ENCODE measurements at regions not wholly inside any gene's neighbourhood (a gene's known extent, or its start where the extent isn't known, plus 50 kb on each side); places are given as distances from the start of the nearest gene placed in this dataset.
"Not testable (repeated sequence)": the region's sequence is repeated elsewhere in the genome, so short reads cannot be mapped to it uniquely, and the experiment has no call there.

GRCh38 chr5:3119435-3119834, 368.0 kb upstream of the IRX2 start:
- intact Hi-C loops (cut with DNase I), result no loop called here
- ATAC-seq (no peak), DNase-seq (ENCODE audit: missing footprints) (no peak)

- intact Hi-C loops (cut with DNase I), result no loop called here
- DNase-seq (ENCODE audit: missing footprints) (no peak), ATAC-seq (no peak)
These were observed 366.9 kb upstream of the IRX2 start for GRCh38 chr5:3118340-3118739.

- intact Hi-C loops (cut with DNase I), result no loop called here
- DNase-seq (ENCODE audit: missing footprints) (no peak), ATAC-seq (no peak)
These were observed 364.9 kb upstream of the IRX2 start for GRCh38 chr5:3116366-3116765.

GRCh38 chr5:3114467-3114866, 363.0 kb upstream of the IRX2 start:
- DNase-seq (ENCODE audit: missing footprints) (no peak), ATAC-seq (no peak)
- intact Hi-C loops (cut with DNase I), result no loop called here

- intact Hi-C loops (cut with DNase I), result no loop called here
- no peak for DNase-seq (ENCODE audit: missing footprints)
- no peak for ATAC-seq
These were observed 358.9 kb upstream of the IRX2 start for GRCh38 chr5:3110371-3110770.

GRCh38 chr5:3107156-3107611, 355.7 kb upstream of the IRX2 start:
- intact Hi-C loops (cut with DNase I), result no loop called here
- DNase-seq (ENCODE audit: missing footprints), result no peak
- no peak for ATAC-seq

GRCh38 chr5:3105581-3105980, 354.1 kb upstream of the IRX2 start:
- DNase-seq (ENCODE audit: missing footprints) (no peak), ATAC-seq (no peak)
- intact Hi-C loops (cut with DNase I), result no loop called here

- DNase-seq (ENCODE audit: missing footprints), result no peak
- ATAC-seq, result no peak
- intact Hi-C loops (cut with DNase I), result no loop called here
These were observed 353.7 kb upstream of the IRX2 start for GRCh38 chr5:3105172-3105571.

- DNase-seq (ENCODE audit: missing footprints) (no peak), ATAC-seq (no peak)
- intact Hi-C loops (cut with DNase I), result no loop called here
These were observed 353.1 kb upstream of the IRX2 start for GRCh38 chr5:3104429-3105060.

- DNase-seq (ENCODE audit: missing footprints) (no peak), ATAC-seq (no peak)
- intact Hi-C loops (cut with DNase I), result no loop called here
These were observed 351.9 kb upstream of the IRX2 start for GRCh38 chr5:3103262-3103811.

- DNase-seq (ENCODE audit: missing footprints) (no peak), ATAC-seq (no peak)
- intact Hi-C loops (cut with DNase I), result no loop called here
These were observed 351.1 kb upstream of the IRX2 start for GRCh38 chr5:3102531-3102930.

GRCh38 chr5:3101561-3101960, 350.1 kb upstream of the IRX2 start:
- intact Hi-C loops (cut with DNase I), result no loop called here
- no peak for ATAC-seq
- DNase-seq (ENCODE audit: missing footprints), result no peak

- ATAC-seq (no peak), DNase-seq (ENCODE audit: missing footprints) (no peak)
- intact Hi-C loops (cut with DNase I), result no loop called here
These were observed 349.6 kb upstream of the IRX2 start for GRCh38 chr5:3100921-3101551.

- ATAC-seq, result no peak
- DNase-seq (ENCODE audit: missing footprints), result no peak
- intact Hi-C loops (cut with DNase I), result no loop called here
These were observed 348.5 kb upstream of the IRX2 start for GRCh38 chr5:3099954-3100353.

GRCh38 chr5:3099526-3099925, 348.0 kb upstream of the IRX2 start:
- intact Hi-C loops (cut with DNase I), result no loop called here
- no peak for ATAC-seq
- no peak for DNase-seq (ENCODE audit: missing footprints)

GRCh38 chr5:3098821-3099220, 347.3 kb upstream of the IRX2 start:
- ATAC-seq (no peak), DNase-seq (ENCODE audit: missing footprints) (no peak)
- intact Hi-C loops (cut with DNase I), result no loop called here

- intact Hi-C loops (cut with DNase I), result no loop called here
- DNase-seq (ENCODE audit: missing footprints), result no peak
- ATAC-seq, result peak; percentile 83
These were observed 341.2 kb upstream of the IRX2 start for GRCh38 chr5:3092664-3093063.

GRCh38 chr5:3092211-3092610, 340.7 kb upstream of the IRX2 start:
- ATAC-seq (no peak), DNase-seq (ENCODE audit: missing footprints) (no peak)
- intact Hi-C loops (cut with DNase I), result no loop called here

- ATAC-seq (peak; percentile 68), DNase-seq (ENCODE audit: missing footprints) (no peak)
- intact Hi-C loops (cut with DNase I), result no loop called here
These were observed 339.7 kb upstream of the IRX2 start for GRCh38 chr5:3091040-3091774.

GRCh38 chr5:3090305-3090704, 338.8 kb upstream of the IRX2 start:
- intact Hi-C loops (cut with DNase I); DNase-seq (ENCODE audit: missing footprints); ATAC-seq: not testable (repeated sequence)
